AG10803 (cell line): ENCODE measurements at regions not wholly inside any gene's neighbourhood (a gene's known extent, or its start where the extent isn't known, plus 50 kb on each side); places are given as distances from the start of the nearest gene placed in this dataset.
"Not testable (repeated sequence)": the region's sequence is repeated elsewhere in the genome, so short reads cannot be mapped to it uniquely, and the experiment has no call there.

Source experiments
- DNase-seq: peaks from one replicate; pipeline ENCODE4 v3.0.0; 2010; ENCODE audit warnings: low read depth
- H3K4me3 ChIP-seq: 2 replicates; pipeline ENCODE4 v1.5.1; 2011; ENCODE audit warnings: mild to moderate bottlenecking, low read length, control low read depth
- CTCF ChIP-seq: conservative IDR thresholded peaks from 2 replicates; pipeline ENCODE4 v1.5.1; 2011; ENCODE audit warnings: mild to moderate bottlenecking, low read length, control low read depth, inconsistent platforms

DNA sequence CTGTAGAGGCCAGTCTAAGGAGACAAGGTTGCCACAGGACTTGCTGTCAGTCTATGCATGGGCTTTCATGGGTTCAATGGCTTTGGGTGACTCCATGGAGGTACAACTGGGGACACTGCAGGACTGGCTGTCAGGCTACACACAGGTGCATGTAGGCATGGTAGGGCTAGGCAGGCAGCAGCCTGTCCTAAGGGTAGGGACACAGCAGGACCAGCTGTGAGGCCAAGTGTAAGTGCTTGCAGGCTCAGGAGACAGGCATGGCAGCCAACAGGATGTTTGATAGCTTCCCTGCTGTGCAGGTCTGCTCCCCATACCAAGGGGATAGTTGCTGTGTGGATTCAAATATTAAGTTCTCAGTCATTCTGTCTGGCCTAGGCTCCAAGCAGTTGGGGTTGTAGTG lies 181.0 kb upstream of the NPY start:
- TF ChIP-seq CTCF, result no peak
- no peak overlapping the region for H3K4me3 ChIP-seq
- no peak for DNase-seq

- no peak for DNase-seq
- no peak overlapping the region for H3K4me3 ChIP-seq
- no peak for TF ChIP-seq CTCF
Measured at GRCh38 chr7:24108906-24109376, 175.0 kb upstream of the NPY start.

- no peak overlapping the region for H3K4me3 ChIP-seq
- TF ChIP-seq CTCF, result no peak
- DNase-seq, result no peak
Measured at GRCh38 chr7:24110056-24110455, 173.9 kb upstream of the NPY start.

- no peak for TF ChIP-seq CTCF
- DNase-seq, result no peak
- H3K4me3 ChIP-seq, result no peak overlapping the region
Measured at GRCh38 chr7:24113506-24113905, 170.5 kb upstream of the NPY start.

- no peak for DNase-seq
- no peak overlapping the region for H3K4me3 ChIP-seq
- TF ChIP-seq CTCF, result no peak
Measured at GRCh38 chr7:24115661-24116060, 168.3 kb upstream of the NPY start.

- not testable (repeated sequence) for H3K4me3 ChIP-seq, DNase-seq
Measured at GRCh38 chr7:24117903-24118499, 166.0 kb upstream of the NPY start.

GRCh38 chr7:24119852-24120251 lies 164.1 kb upstream of the NPY start:
- no peak for DNase-seq
- no peak for TF ChIP-seq CTCF
- no peak overlapping the region for H3K4me3 ChIP-seq

- TF ChIP-seq CTCF, result no peak
- DNase-seq, result peak; percentile 43
- no peak overlapping the region for H3K4me3 ChIP-seq
Measured at GRCh38 chr7:24123076-24123475, 160.9 kb upstream of the NPY start.
